B cell (primary cell): ENCODE measurements at regions not wholly inside any gene's neighbourhood (a gene's known extent, or its start where the extent isn't known, plus 50 kb on each side); places are given as distances from the start of the nearest gene placed in this dataset.

Source experiments
- ATAC-seq: fragments of 200-7000 bp; cut with Tn5 transposase; one replicate; pipeline ENCODE4 v1.10.0; 2021; ENCODE audit warnings: low read depth, mild to moderate bottlenecking, moderate number of reproducible peaks, moderate library complexity
- CTCF ChIA-PET: fragments of 350-600 bp; sonication (Branson Sonifier 250); formaldehyde crosslinking; loops from one replicate; lab custom pipeline; 2021; ENCODE audit warnings: antibody characterized with exemption, inconsistent platforms; lab: Charles Lee
- POLR2A ChIA-PET: fragments of 350-600 bp; sonication (Branson Sonifier 250); formaldehyde crosslinking; loops from one replicate; lab custom pipeline; 2021; ENCODE audit warnings: antibody characterized with exemption; lab: Charles Lee
- DNase-seq: peaks from one replicate; pipeline ENCODE4 v3.0.0; 2013
- H2AFZ ChIP-seq: 2 replicates; pipeline ENCODE4 v1.6.1; 2012; ENCODE audit warnings: mild to moderate bottlenecking, low read depth, low read length; ENCODE audit not compliant: insufficient read depth, poor library complexity, severe bottlenecking
- H3K27ac ChIP-seq, 2 donors: 1 replicate in 1 of 2; 2 replicates in 1 of 2; pipeline ENCODE4 v1.5.1; 2012 to 2013; ENCODE audit warnings: low read length in 2 of 2, mild to moderate bottlenecking in 2 of 2, moderate library complexity in 1 of 2
- H3K27me3 ChIP-seq, 4 experiments: fragments of 200-600 bp in 1 of 4; sonication (generic) in 1 of 4; replicated peaks in 1 of 4; 1 replicate in 2 of 4; 2 replicates in 2 of 4; pipeline versions ENCODE4 v1.6.1 to v1.7.0; 2013 to 2016; ENCODE audit warnings: low read length in 3 of 4, mild to moderate bottlenecking in 2 of 4, mixed read lengths in 1 of 4, moderate library complexity in 1 of 4; ENCODE audit not compliant: insufficient read depth in 4 of 4, control insufficient read depth in 3 of 4; ENCODE audit errors: control extremely low read depth in 1 of 4
- H3K36me3 ChIP-seq, 2 experiments: replicated peaks in 1 of 2; 1 replicate in 1 of 2; 2 replicates in 1 of 2; pipeline versions ENCODE4 v1.6.1 to v1.7.1; 2013; ENCODE audit warnings: low read length in 1 of 2; ENCODE audit not compliant: insufficient read depth in 2 of 2, control insufficient read depth in 1 of 2; ENCODE audit errors: control extremely low read depth in 1 of 2, extremely low read depth in 1 of 2
- H3K4me1 ChIP-seq, 2 donors: fragments of 200-600 bp in 1 of 2; sonication (generic) in 1 of 2; 1 replicate in 1 of 2; 2 replicates in 1 of 2; pipeline versions ENCODE4 v1.5.1 to v1.6.1; 2013 to 2017; ENCODE audit warnings: low read length in 2 of 2; ENCODE audit not compliant: control insufficient read depth in 2 of 2, insufficient read depth in 2 of 2
- H3K4me2 ChIP-seq: replicated peaks from 2 replicates; pipeline ENCODE3; 2012; ENCODE audit warnings: mild to moderate bottlenecking, low read depth, low read length; ENCODE audit not compliant: poor library complexity, severe bottlenecking
- H3K4me3 ChIP-seq, 5 experiments: fragments of 200-600 bp in 1 of 5; sonication (generic) in 1 of 5; 1 replicate in 3 of 5; 2 replicates in 2 of 5; pipeline versions ENCODE4 v1.5.1 to v1.7.0; 2011 to 2016; ENCODE audit warnings: low read length in 4 of 5, mild to moderate bottlenecking in 4 of 5, low read depth in 2 of 5, control low read depth in 1 of 5, moderate library complexity in 1 of 5; ENCODE audit not compliant: insufficient read depth in 1 of 5; ENCODE audit errors: control extremely low read depth in 1 of 5, extremely low read depth in 1 of 5
- H3K79me2 ChIP-seq: fragments of 200-600 bp; sonication (generic); one replicate; pipeline ENCODE4 v1.6.0; 2016; ENCODE audit warnings: low read length; ENCODE audit not compliant: control insufficient read depth, insufficient read depth
- H3K9ac ChIP-seq: fragments of 200-600 bp; sonication (generic); 2 replicates; pipeline ENCODE4 v1.6.1; 2017; ENCODE audit warnings: mild to moderate bottlenecking, low read length, moderate library complexity
- H3K9me3 ChIP-seq, 3 donors: one replicate each; pipeline versions ENCODE4 v1.6.1 to v1.7.1; 2013; ENCODE audit warnings: low read length in 2 of 3; ENCODE audit not compliant: control insufficient read depth in 2 of 3, insufficient read depth in 1 of 3; ENCODE audit errors: control extremely low read depth in 1 of 3
- H4K20me1 ChIP-seq: 2 replicates; pipeline ENCODE4 v1.6.0; 2012; ENCODE audit warnings: mild to moderate bottlenecking, low read length; ENCODE audit not compliant: insufficient read depth, control insufficient read depth, poor library complexity, severe bottlenecking
- H3K27ac Mint-ChIP-seq: one replicate; pipeline ENCODE4 v1.8.0; 2021; ENCODE audit warnings: mixed read lengths
- H3K27me3 Mint-ChIP-seq: one replicate; pipeline ENCODE4 v1.8.0; 2021; ENCODE audit warnings: mixed read lengths
- H3K4me1 Mint-ChIP-seq: one replicate; pipeline ENCODE4 v1.8.0; 2021; ENCODE audit warnings: mixed read lengths
- H3K4me3 Mint-ChIP-seq: one replicate; pipeline ENCODE4 v1.8.0; 2021; ENCODE audit warnings: mixed read lengths
- H3K9me3 Mint-ChIP-seq: one replicate; pipeline ENCODE4 v1.8.0; 2022; ENCODE audit warnings: mixed read lengths; ENCODE audit not compliant: insufficient read depth
- CTCF ChIP-seq: fragments of 200-600 bp; IDR thresholded peaks from one replicate; pipeline ENCODE4 v1.8.0; 2022; ENCODE audit warnings: antibody characterized with exemption, mild to moderate bottlenecking
- EZH2 ChIP-seq: IDR thresholded peaks from 2 replicates; pipeline ENCODE4 v1.6.1; 2012; ENCODE audit warnings: borderline replicate concordance, low read depth, mild to moderate bottlenecking, moderate library complexity, low read length; ENCODE audit not compliant: insufficient read depth, poor library complexity, severe bottlenecking
- WGBS: methylation state at CpG from one replicate; pipeline ENCODE4 v1.1.5; 2013; ENCODE audit warnings: missing lambda C conversion rate; ENCODE audit not compliant: insufficient coverage; 5-methylcytosine and 5-hydroxymethylcytosine counted together
- intact Hi-C: fragments of 100-400 bp; cut with micrococcal nuclease; formaldehyde crosslinking; loops from one replicate; pipeline ENCODE4 v1.10.0; 2022

- Mint-ChIP-seq H3K27me3 (peaks cover 8% of the 10 kb centered on the region), H3K4me1 (no peaks in the 10 kb centered on the region), H3K27ac (no peak overlapping the region), H3K4me3 (no peak overlapping the region), H3K9me3 (no peaks in the 10 kb centered on the region)
- no peak for ATAC-seq
- 89% methylated on average over 21 of the region's 21 CpGs for WGBS
- Histone ChIP-seq H3K79me2 (no peaks in the 10 kb centered on the region), H3K9me3 (peaks cover 0 to 3% (median 0%) of the 10 kb centered on the region in 3 donors), H4K20me1 (no peaks in the 10 kb centered on the region), H3K4me1 (peaks cover 0 to 2% of the 10 kb centered on the region in 2 donors), H3K4me2 (no peak overlapping the region), H3K36me3 (no peaks in the 10 kb centered on the region), H3K27me3 (peaks cover 0 to 7% (median 1%) of the 10 kb centered on the region in 4 experiments), H2AFZ (no peak overlapping the region), H3K27ac (no peak overlapping the region), H3K9ac (no peak overlapping the region), H3K4me3 (no peak overlapping the region)
- no peak for DNase-seq
- intact Hi-C loops = no loop called here
- ChIA-PET CTCF (no interaction called here), POLR2A (no interaction called here)
- TF ChIP-seq CTCF = no peak
- no peak for TF ChIP-seq EZH2
Observed at GRCh38 chr7:124130-124949, 68.0 kb upstream of the FAM20C start.

GRCh38 chr7:125061-125475 is 67.3 kb upstream of the FAM20C start:
- intact Hi-C loops = no loop called here
- Mint-ChIP-seq H3K27ac (no peak overlapping the region), H3K4me1 (no peaks in the 10 kb centered on the region), H3K27me3 (peaks cover 6% of the 10 kb centered on the region), H3K9me3 (no peaks in the 10 kb centered on the region), H3K4me3 (no peak overlapping the region)
- CTCF ChIA-PET = no interaction called here
- 92% methylated on average over 11 of the region's 14 CpGs for WGBS
- Histone ChIP-seq H3K9ac (no peak overlapping the region), H3K9me3 (peaks cover 0 to 3% (median 0%) of the 10 kb centered on the region in 3 donors), H3K79me2 (no peaks in the 10 kb centered on the region), H3K4me2 (no peak overlapping the region), H3K27ac (no peak overlapping the region), H2AFZ (no peak overlapping the region), H3K4me3 (no peak overlapping the region), H3K36me3 (no peaks in the 10 kb centered on the region), H3K4me1 (peaks cover 0 to 9% of the 10 kb centered on the region in 2 donors), H3K27me3 (peaks cover 0 to 1% (median under 1%) of the 10 kb centered on the region in 4 experiments), H4K20me1 (no peaks in the 10 kb centered on the region)
- TF ChIP-seq EZH2 = no peak
- no peak for TF ChIP-seq CTCF
- no peak for DNase-seq
- POLR2A ChIA-PET = no interaction called here
- no peak for ATAC-seq
